Stimulated activated naive CD8-positive, alpha-beta T cell treated with anti-CD3 and anti-CD28 coated beads, Interleukin-15, Interleukin-2, amounts not matched to agents 100 ng/mL and 50 ng/mL, for 24 hours (primary cell): ENCODE measurements at regions not wholly inside any gene's neighbourhood (a gene's known extent, or its start where the extent isn't known, plus 50 kb on each side); places are given as distances from the start of the nearest gene placed in this dataset.

Experiments used
- H3K27ac Mint-ChIP-seq: one replicate; pipeline ENCODE4 v1.8.0; 2021; ENCODE audit warnings: mild to moderate bottlenecking, mixed read lengths
- H3K27me3 Mint-ChIP-seq: one replicate; pipeline ENCODE4 v1.8.0; 2021; ENCODE audit warnings: mixed read lengths
- H3K36me3 Mint-ChIP-seq: one replicate; pipeline ENCODE4 v1.8.0; 2021; ENCODE audit warnings: low read depth, mixed read lengths
- H3K4me1 Mint-ChIP-seq: one replicate; pipeline ENCODE4 v1.8.0; 2021; ENCODE audit warnings: low read depth, mixed read lengths
- H3K4me3 Mint-ChIP-seq: one replicate; pipeline ENCODE4 v1.8.0; 2021; ENCODE audit warnings: mild to moderate bottlenecking, mixed read lengths
- H3K9me3 Mint-ChIP-seq: one replicate; pipeline ENCODE4 v1.8.0; 2021; ENCODE audit warnings: mixed read lengths

GRCh38 chr15:69898243-69898642, 199.5 kb downstream of the TLE3 start:
- H3K27me3 Mint-ChIP-seq = peaks cover 23% of the 10 kb centered on the region
- no peaks in the 10 kb centered on the region for H3K9me3 Mint-ChIP-seq
- no peak overlapping the region for H3K27ac Mint-ChIP-seq
- H3K36me3 Mint-ChIP-seq = no peaks in the 10 kb centered on the region
- no peak overlapping the region for H3K4me3 Mint-ChIP-seq
- no peaks in the 10 kb centered on the region for H3K4me1 Mint-ChIP-seq

GRCh38 chr15:69902414-69903062, 195.2 kb downstream of the TLE3 start:
- Mint-ChIP-seq H3K36me3 (no peaks in the 10 kb centered on the region), H3K27ac (no peak overlapping the region), H3K9me3 (no peaks in the 10 kb centered on the region), H3K4me1 (no peaks in the 10 kb centered on the region), H3K27me3 (no peaks in the 10 kb centered on the region), H3K4me3 (no peak overlapping the region)

- Mint-ChIP-seq H3K27ac (no peak overlapping the region), H3K9me3 (no peaks in the 10 kb centered on the region), H3K4me1 (no peaks in the 10 kb centered on the region), H3K36me3 (no peaks in the 10 kb centered on the region), H3K4me3 (no peak overlapping the region), H3K27me3 (no peaks in the 10 kb centered on the region)
Measured at GRCh38 chr15:69903470-69904469, 193.9 kb downstream of the TLE3 start.

- Mint-ChIP-seq H3K27me3 (peaks cover 3% of the 10 kb centered on the region), H3K36me3 (no peaks in the 10 kb centered on the region), H3K9me3 (no peaks in the 10 kb centered on the region), H3K4me1 (no peaks in the 10 kb centered on the region), H3K4me3 (no peak overlapping the region), H3K27ac (no peak overlapping the region)
Measured at GRCh38 chr15:69906256-69907185, 191.2 kb downstream of the TLE3 start.

- no peaks in the 10 kb centered on the region for H3K4me1 Mint-ChIP-seq
- H3K4me3 Mint-ChIP-seq = no peak overlapping the region
- H3K27me3 Mint-ChIP-seq = peaks cover 3% of the 10 kb centered on the region
- H3K9me3 Mint-ChIP-seq = no peaks in the 10 kb centered on the region
- no peak overlapping the region for H3K27ac Mint-ChIP-seq
- H3K36me3 Mint-ChIP-seq = no peaks in the 10 kb centered on the region
Measured at GRCh38 chr15:69908060-69908459, 189.7 kb downstream of the TLE3 start.

- no peaks in the 10 kb centered on the region for H3K36me3 Mint-ChIP-seq
- peaks cover 3% of the 10 kb centered on the region for H3K27me3 Mint-ChIP-seq
- H3K4me3 Mint-ChIP-seq = no peak overlapping the region
- no peaks in the 10 kb centered on the region for H3K4me1 Mint-ChIP-seq
- H3K9me3 Mint-ChIP-seq = no peaks in the 10 kb centered on the region
- no peak overlapping the region for H3K27ac Mint-ChIP-seq
Measured at GRCh38 chr15:69908590-69909420, 188.9 kb downstream of the TLE3 start.

GRCh38 chr15:69909719-69910444, 187.8 kb downstream of the TLE3 start:
- Mint-ChIP-seq H3K36me3 (no peaks in the 10 kb centered on the region), H3K27ac (no peak overlapping the region), H3K4me1 (no peaks in the 10 kb centered on the region), H3K9me3 (no peaks in the 10 kb centered on the region), H3K27me3 (peaks cover 3% of the 10 kb centered on the region), H3K4me3 (no peak overlapping the region)

- Mint-ChIP-seq H3K27ac (no peak overlapping the region), H3K36me3 (no peaks in the 10 kb centered on the region), H3K4me3 (no peak overlapping the region), H3K4me1 (no peaks in the 10 kb centered on the region), H3K9me3 (no peaks in the 10 kb centered on the region), H3K27me3 (peaks cover 3% of the 10 kb centered on the region)
Measured at GRCh38 chr15:69910514-69910913, 187.2 kb downstream of the TLE3 start.

GRCh38 chr15:69912116-69912515, 185.6 kb downstream of the TLE3 start:
- Mint-ChIP-seq H3K36me3 (no peaks in the 10 kb centered on the region), H3K9me3 (no peaks in the 10 kb centered on the region), H3K4me3 (no peak overlapping the region), H3K27me3 (peaks cover 3% of the 10 kb centered on the region), H3K27ac (no peak overlapping the region), H3K4me1 (no peaks in the 10 kb centered on the region)

GRCh38 chr15:69914040-69914439, 183.7 kb downstream of the TLE3 start:
- Mint-ChIP-seq H3K4me3 (no peak overlapping the region), H3K36me3 (no peaks in the 10 kb centered on the region), H3K4me1 (no peaks in the 10 kb centered on the region), H3K27ac (no peak overlapping the region), H3K9me3 (no peaks in the 10 kb centered on the region), H3K27me3 (peaks cover 3% of the 10 kb centered on the region)

GRCh38 chr15:69914960-69915359, 182.8 kb downstream of the TLE3 start:
- Mint-ChIP-seq H3K4me1 (no peaks in the 10 kb centered on the region), H3K27ac (no peak overlapping the region), H3K9me3 (no peaks in the 10 kb centered on the region), H3K4me3 (no peak overlapping the region), H3K27me3 (peaks cover 3% of the 10 kb centered on the region), H3K36me3 (no peaks in the 10 kb centered on the region)

- Mint-ChIP-seq H3K9me3 (no peaks in the 10 kb centered on the region), H3K36me3 (no peaks in the 10 kb centered on the region), H3K27me3 (no peaks in the 10 kb centered on the region), H3K4me3 (no peak overlapping the region), H3K27ac (no peak overlapping the region), H3K4me1 (no peaks in the 10 kb centered on the region)
Measured at GRCh38 chr15:69916169-69916785, 181.4 kb downstream of the TLE3 start.

GRCh38 chr15:69917056-69917455, 180.7 kb downstream of the TLE3 start:
- no peaks in the 10 kb centered on the region for H3K4me1 Mint-ChIP-seq
- H3K36me3 Mint-ChIP-seq = no peaks in the 10 kb centered on the region
- no peaks in the 10 kb centered on the region for H3K9me3 Mint-ChIP-seq
- no peak overlapping the region for H3K27ac Mint-ChIP-seq
- H3K4me3 Mint-ChIP-seq = no peak overlapping the region
- no peaks in the 10 kb centered on the region for H3K27me3 Mint-ChIP-seq
